Stomach (tissue), 8 donors: ENCODE measurements at regions not wholly inside any gene's neighbourhood (a gene's known extent, or its start where the extent isn't known, plus 50 kb on each side); places are given as distances from the start of the nearest gene placed in this dataset.
"Not testable (repeated sequence)": the region's sequence is repeated elsewhere in the genome, so short reads cannot be mapped to it uniquely, and the experiment has no call there.

ENCODE experiments used
- DNase-seq, 2 donors: peaks; one replicate each; pipeline versions ENCODE4 v3.0.0 to v3.0.0-alpha.2; 2013 to 2019
- H3K27ac ChIP-seq, 5 donors: fragments of 200-600 bp in 4 of 5; sonication (generic) in 4 of 5; one replicate each; pipeline ENCODE4 v1.5.1; 2013 to 2019; ENCODE audit warnings: mild to moderate bottlenecking in 1 of 5, moderate library complexity in 1 of 5
- H3K27me3 ChIP-seq, 3 donors: fragments of 200-600 bp; sonication (generic); one replicate each; pipeline ENCODE4 v1.5.1; 2017 to 2019; ENCODE audit warnings: mixed run types in 1 of 3
- H3K36me3 ChIP-seq, 4 donors: fragments of 200-600 bp; sonication (generic); 1 replicate in 3 of 4; 2 replicates in 1 of 4; pipeline ENCODE4 v1.5.1; 2016 to 2019
- H3K4me1 ChIP-seq, 4 donors: fragments of 200-600 bp; sonication (generic); one replicate each; pipeline ENCODE4 v1.5.1; 2016 to 2019
- H3K4me3 ChIP-seq, 4 donors: fragments of 200-600 bp; sonication (generic) in 3 of 4; one replicate each; pipeline ENCODE4 v1.5.1; 2016 to 2019; ENCODE audit warnings: mild to moderate bottlenecking in 1 of 4
- H3K9me3 ChIP-seq, 4 donors: fragments of 200-600 bp; sonication (generic); one replicate each; pipeline ENCODE4 v1.5.1; 2016 to 2019
- EP300 ChIP-seq: sonication (generic); formaldehyde crosslinking; IDR thresholded peaks from one replicate; pipeline ENCODE4 v1.6.1; 2017; ENCODE audit warnings: antibody characterized with exemption
- POLR2A ChIP-seq, 4 donors: fragments of 450-650 bp; IDR thresholded peaks; one replicate each; pipeline ENCODE4 v1.6.1; 2016; ENCODE audit warnings: antibody characterized with exemption in 4 of 4, control low read depth in 2 of 4, mild to moderate bottlenecking in 1 of 4, moderate library complexity in 1 of 4
- POLR2AphosphoS5 ChIP-seq, 3 donors: sonication (generic); formaldehyde crosslinking; IDR thresholded peaks; one replicate each; pipeline ENCODE4 v1.6.1; 2016; ENCODE audit warnings: antibody characterized with exemption in 3 of 3
- WGBS, 5 donors: extraction: QIAGEN DNeasy Blood & Tissue Kit in 3 of 5; methylation state at CpG; one replicate each; pipeline versions ENCODE4 v1.1.5 to v1.1.7; 2013 to 2018; 5-methylcytosine and 5-hydroxymethylcytosine counted together
- intact Hi-C: fragments of 100-400 bp; cut with DNase I; formaldehyde crosslinking; loops from one replicate; pipeline ENCODE4 v1.15.1; 2023; ENCODE audit warnings: low total_unique reads
- TF ChIP-seq, protein P1 (sequence below), 7 experiments: fragments of 450-650 bp in 4 of 7; fragments of 200-600 bp in 3 of 7; sonication (generic) in 3 of 7; IDR thresholded peaks; one replicate each; pipeline ENCODE4 v1.5.1; 2016 to 2019; ENCODE audit warnings: antibody characterized with exemption in 7 of 7, control low read depth in 2 of 7, mild to moderate bottlenecking in 1 of 7
- donor health status: healthy with polysubstance abuse.
- donor health status: Bipolar disorder and iron deficiency.
- donor health status: healthy.

DNA sequence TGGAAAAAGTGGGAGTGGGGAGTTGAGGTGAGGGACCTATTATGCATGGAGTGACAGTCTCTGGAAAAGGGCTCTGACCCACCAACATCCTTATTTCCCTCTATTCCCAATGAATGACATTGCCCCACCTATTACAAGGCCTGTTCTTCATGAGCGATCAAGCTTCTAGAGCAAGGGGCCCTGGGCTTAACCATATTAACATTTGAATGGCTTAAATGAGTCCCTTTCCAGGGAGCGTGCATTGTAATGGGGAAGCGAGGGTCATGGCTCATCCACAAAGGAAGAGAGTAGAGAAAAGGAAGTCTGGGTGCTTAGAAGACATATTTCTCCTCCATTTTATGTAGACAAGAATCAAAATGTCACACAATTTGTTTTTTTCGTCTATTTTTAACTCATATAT, 255.5 kb downstream of the CAAP1 start:
- intact Hi-C loops, result no loop called here
- no peak for DNase-seq
- no peaks in the 10 kb centered on the region for H3K27me3 ChIP-seq
- no peak overlapping the region for H3K27ac ChIP-seq
- H3K4me3 ChIP-seq, result no peak overlapping the region
- H3K4me1 ChIP-seq, result no peaks in the 10 kb centered on the region
- WGBS, 5 donors, result 51 to 57% (median 54%) methylated on average over 4 of the region's 4 CpGs
- no peaks in the 10 kb centered on the region for H3K9me3 ChIP-seq
- no peak for TF ChIP-seq POLR2AphosphoS5 (IDR thresholded peaks at IDR 0.05)
- TF ChIP-seq POLR2A (IDR thresholded peaks at IDR 0.05), result no peak
- TF ChIP-seq, protein P1, sequence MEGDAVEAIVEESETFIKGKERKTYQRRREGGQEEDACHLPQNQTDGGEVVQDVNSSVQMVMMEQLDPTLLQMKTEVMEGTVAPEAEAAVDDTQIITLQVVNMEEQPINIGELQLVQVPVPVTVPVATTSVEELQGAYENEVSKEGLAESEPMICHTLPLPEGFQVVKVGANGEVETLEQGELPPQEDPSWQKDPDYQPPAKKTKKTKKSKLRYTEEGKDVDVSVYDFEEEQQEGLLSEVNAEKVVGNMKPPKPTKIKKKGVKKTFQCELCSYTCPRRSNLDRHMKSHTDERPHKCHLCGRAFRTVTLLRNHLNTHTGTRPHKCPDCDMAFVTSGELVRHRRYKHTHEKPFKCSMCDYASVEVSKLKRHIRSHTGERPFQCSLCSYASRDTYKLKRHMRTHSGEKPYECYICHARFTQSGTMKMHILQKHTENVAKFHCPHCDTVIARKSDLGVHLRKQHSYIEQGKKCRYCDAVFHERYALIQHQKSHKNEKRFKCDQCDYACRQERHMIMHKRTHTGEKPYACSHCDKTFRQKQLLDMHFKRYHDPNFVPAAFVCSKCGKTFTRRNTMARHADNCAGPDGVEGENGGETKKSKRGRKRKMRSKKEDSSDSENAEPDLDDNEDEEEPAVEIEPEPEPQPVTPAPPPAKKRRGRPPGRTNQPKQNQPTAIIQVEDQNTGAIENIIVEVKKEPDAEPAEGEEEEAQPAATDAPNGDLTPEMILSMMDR (IDR thresholded peaks at IDR 0.05), result no peak
- TF ChIP-seq EP300, result no peak
- no peaks in the 10 kb centered on the region for H3K36me3 ChIP-seq

DNA sequence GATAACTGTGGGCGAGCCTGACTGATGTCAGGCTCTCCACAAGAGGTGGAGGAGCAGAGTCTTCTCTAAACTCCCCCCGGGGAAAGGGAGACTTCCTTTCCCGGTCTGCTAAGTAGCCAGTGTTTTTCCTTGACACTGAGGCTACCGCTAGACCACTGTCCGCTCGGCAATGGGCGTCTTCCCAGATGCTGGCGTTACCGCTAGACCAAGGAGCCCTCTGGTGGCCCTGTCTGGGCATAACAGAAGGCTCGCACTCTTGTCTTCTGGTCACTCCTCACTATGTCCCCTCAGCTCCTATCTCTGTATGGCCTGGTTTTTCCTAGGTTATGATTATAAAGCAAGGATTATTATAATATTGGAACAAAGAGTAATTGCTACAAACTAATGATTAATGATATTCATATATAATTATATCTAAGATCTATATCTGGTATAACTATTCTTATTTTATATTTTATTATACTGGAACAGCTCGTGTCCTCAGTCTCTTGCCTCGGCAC, 278.7 kb downstream of the CAAP1 start:
- 49 to 69% (median 52%) methylated on average over 11 to 12 of the region's 12 CpGs for WGBS, 5 donors

DNA sequence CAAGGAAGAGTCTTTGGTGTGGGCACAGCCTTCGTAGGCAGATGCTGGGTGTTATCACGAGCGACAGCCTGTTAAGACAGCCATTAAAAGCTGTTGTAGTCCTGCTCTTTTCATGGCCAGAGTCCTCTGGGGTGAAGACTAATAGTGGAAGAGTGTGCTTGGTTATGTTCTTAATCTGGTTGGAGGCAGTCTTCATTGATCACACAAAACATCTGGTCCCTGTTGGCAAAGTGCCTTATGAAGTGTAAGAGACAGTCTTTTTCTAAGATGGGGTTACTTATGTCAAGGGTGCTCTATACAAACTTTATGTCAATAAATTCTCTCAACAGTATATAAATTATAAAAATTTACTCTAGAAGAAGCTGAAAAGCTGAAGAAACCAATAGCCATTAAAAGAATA, 280.4 kb downstream of the CAAP1 start:
- no peak overlapping the region for H3K27ac ChIP-seq
- no peaks in the 10 kb centered on the region for H3K4me1 ChIP-seq
- intact Hi-C loops, result no loop called here
- H3K36me3 ChIP-seq, result no peaks in the 10 kb centered on the region
- no peak for DNase-seq
- TF ChIP-seq EP300 (no peak), POLR2AphosphoS5 (IDR thresholded peaks at IDR 0.05) (no peak), POLR2A (IDR thresholded peaks at IDR 0.05) (no peak)
- TF ChIP-seq, protein P1 (IDR thresholded peaks at IDR 0.05), result no peak
- H3K4me3 ChIP-seq, result no peak overlapping the region
- H3K9me3 ChIP-seq, result no peaks in the 10 kb centered on the region
- no peaks in the 10 kb centered on the region for H3K27me3 ChIP-seq
- 50 to 82% (median 69%) methylated on average over 3 of the region's 3 CpGs for WGBS, 5 donors

More for the DNA sequence above, 278.7 kb downstream of the CAAP1 start:
- H3K27me3 ChIP-seq, H3K4me1 ChIP-seq, H3K36me3 ChIP-seq, intact Hi-C loops, H3K27ac ChIP-seq, DNase-seq, H3K9me3 ChIP-seq, H3K4me3 ChIP-seq: not testable (repeated sequence)

DNA sequence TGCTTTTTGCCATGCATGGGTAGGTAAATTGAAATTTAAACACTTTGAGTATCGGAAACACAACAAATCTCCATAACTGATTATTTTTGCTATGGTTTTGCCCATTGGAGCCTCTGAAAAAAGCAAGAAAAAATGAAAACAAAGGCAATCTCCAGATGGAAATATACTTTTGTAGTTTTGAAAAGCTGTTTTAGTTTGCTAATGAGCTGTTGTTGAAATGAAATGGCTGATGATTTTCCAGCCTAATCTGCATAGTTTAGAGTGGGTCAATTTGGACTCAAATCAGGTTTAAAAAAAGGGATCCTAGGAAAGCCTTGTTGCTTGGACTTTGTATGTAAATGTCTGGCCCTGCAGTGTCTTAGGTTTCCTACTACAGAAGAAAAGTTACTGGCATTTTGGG, 285.8 kb downstream of the CAAP1 start:
- H3K27ac ChIP-seq, result no peak overlapping the region
- WGBS, 5 donors, result 78 to 95% (median 86%) methylated on average over 1 of the region's 1 CpG

DNA sequence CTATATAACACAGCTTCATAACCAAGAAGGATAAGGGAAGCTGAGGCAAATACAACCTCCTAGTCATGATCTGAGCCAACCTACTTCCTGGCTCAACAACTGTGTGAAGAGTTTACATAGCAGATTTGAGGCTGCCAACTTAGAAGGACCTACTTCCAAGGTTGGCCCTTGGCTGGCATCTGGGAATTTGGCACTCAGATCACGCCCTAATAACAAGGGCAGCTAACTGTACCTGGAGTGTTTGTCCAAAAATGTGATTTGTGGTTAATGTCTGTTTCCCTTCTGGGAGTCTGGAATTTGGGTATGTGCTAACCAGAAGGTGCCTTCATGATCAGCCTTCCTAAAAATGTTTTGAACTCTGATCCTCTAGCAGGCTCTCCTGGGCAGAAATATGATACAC, 287.2 kb downstream of the CAAP1 start:
- H3K9me3 ChIP-seq, result no peaks in the 10 kb centered on the region
- intact Hi-C loops, result no loop called here
- TF ChIP-seq, protein P1 (IDR thresholded peaks at IDR 0.05), result no peak
- TF ChIP-seq POLR2AphosphoS5 (IDR thresholded peaks at IDR 0.05) (no peak), EP300 (no peak), POLR2A (IDR thresholded peaks at IDR 0.05) (no peak)
- no peak overlapping the region for H3K4me3 ChIP-seq
- no peaks in the 10 kb centered on the region for H3K27me3 ChIP-seq
- H3K36me3 ChIP-seq, result no peaks in the 10 kb centered on the region
- WGBS, 5 donors, result 30 to 65% (median 46%) methylated on average over 1 of the region's 1 CpG
- no peak overlapping the region for H3K27ac ChIP-seq
- H3K4me1 ChIP-seq, result no peaks in the 10 kb centered on the region
- DNase-seq, result no peak

More for the DNA sequence above, 285.8 kb downstream of the CAAP1 start:
- TF ChIP-seq POLR2AphosphoS5 (IDR thresholded peaks at IDR 0.05) (no peak), POLR2A (IDR thresholded peaks at IDR 0.05) (no peak), EP300 (no peak)
- TF ChIP-seq, protein P1 (IDR thresholded peaks at IDR 0.05), result no peak
- no peaks in the 10 kb centered on the region for H3K36me3 ChIP-seq
- no peaks in the 10 kb centered on the region for H3K4me1 ChIP-seq
- no peak overlapping the region for H3K4me3 ChIP-seq
- intact Hi-C loops, result no loop called here
- H3K27me3 ChIP-seq, result no peaks in the 10 kb centered on the region
- no peak for DNase-seq
- no peaks in the 10 kb centered on the region for H3K9me3 ChIP-seq
